AG09319 (cell line): ENCODE measurements at regions not wholly inside any gene's neighbourhood (a gene's known extent, or its start where the extent isn't known, plus 50 kb on each side); places are given as distances from the start of the nearest gene placed in this dataset.

Experiments used
- DNase-seq: peaks from one replicate; pipeline ENCODE4 v3.0.0-alpha.2; 2010; ENCODE audit warnings: low read depth; ENCODE audit errors: extremely low read depth
- CTCF ChIP-seq: IDR thresholded peaks from 2 replicates; pipeline ENCODE4 v1.5.1; 2011; ENCODE audit warnings: low read depth, mild to moderate bottlenecking, inconsistent platforms, low read length, moderate library complexity

GRCh38 chr16:64047207-64047606, 1074.7 kb downstream of the CDH11 start:
- no peak for DNase-seq
- TF ChIP-seq CTCF = no peak

GRCh38 chr16:64035337-64035736, 1086.5 kb downstream of the CDH11 start:
- DNase-seq = no peak
- no peak for TF ChIP-seq CTCF

GRCh38 chr16:64019339-64019738, 1102.5 kb downstream of the CDH11 start:
- no peak for DNase-seq
- no peak for TF ChIP-seq CTCF

GRCh38 chr16:64017796-64018195, 1104.1 kb downstream of the CDH11 start:
- TF ChIP-seq CTCF = no peak
- no peak for DNase-seq

- DNase-seq = no peak
- TF ChIP-seq CTCF = no peak
These were observed 1108.0 kb downstream of the CDH11 start for GRCh38 chr16:64013856-64014255.

GRCh38 chr16:64012166-64012565, 1109.7 kb downstream of the CDH11 start:
- TF ChIP-seq CTCF = no peak
- no peak for DNase-seq

GRCh38 chr16:64011650-64012049, 1110.2 kb downstream of the CDH11 start:
- TF ChIP-seq CTCF = no peak
- DNase-seq = no peak
